ENCODE measurements at regions not wholly inside any gene's neighbourhood (a gene's known extent, or its start where the extent isn't known, plus 50 kb on each side); places are given as distances from the start of the nearest gene placed in this dataset.

DNA sequence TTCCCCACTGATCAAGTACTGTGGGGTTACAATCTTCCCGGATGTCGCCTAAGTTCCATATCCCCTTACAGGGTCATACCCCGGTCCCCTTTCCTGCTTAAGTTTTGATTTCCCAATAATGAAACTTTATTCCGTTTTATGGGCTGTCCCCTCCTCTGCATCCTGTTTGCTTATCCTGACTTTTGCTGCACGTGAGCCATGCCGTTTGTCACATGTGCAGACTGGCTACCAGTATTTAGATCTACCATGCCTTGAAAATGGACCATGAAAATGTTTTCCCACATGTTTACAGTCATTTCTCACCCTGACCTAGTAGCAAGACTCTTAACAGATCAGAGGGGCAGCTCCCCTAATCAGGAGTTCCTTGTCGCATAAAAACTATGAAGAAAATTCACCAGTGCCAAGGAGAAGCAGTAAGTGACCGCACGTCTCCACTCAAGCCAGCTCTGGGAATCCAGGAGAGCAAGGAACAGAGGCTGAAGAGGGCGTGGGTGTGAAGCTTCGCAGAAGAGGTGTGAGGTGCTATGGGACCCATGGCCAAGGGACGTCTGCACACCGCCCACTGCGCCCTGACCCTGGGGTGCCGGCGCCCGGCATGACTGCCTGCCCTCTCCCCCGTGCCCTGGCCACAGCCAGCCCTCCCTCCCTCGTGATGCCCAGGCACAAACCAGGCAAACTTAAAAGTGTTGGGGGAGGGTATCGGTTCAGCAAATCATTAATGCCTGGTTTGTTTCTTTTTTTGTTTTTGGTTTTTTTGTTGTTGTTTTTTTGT is 440.8 kb upstream of the SALL3 start:
- Histone ChIP-seq H3K27me3 (replicated peaks in 1 of 2; ENCODE audit: control insufficient read depth in 2 of 2, extremely low read depth in 1 of 2, insufficient read depth in 2 of 2, low read length in 1 of 2) (peaks cover 0 to 3% of the 10 kb centered on the region in 2 experiments), H3K36me3 (ENCODE audit: control insufficient read depth in 2 of 2, extremely low read depth in 1 of 2, insufficient read depth in 1 of 2, low read length in 1 of 2) (no peaks in the 10 kb centered on the region), H3K9me3 (no peaks in the 10 kb centered on the region), H3K27ac (ENCODE audit: low read length) (no peak overlapping the region), H3K4me1 (ENCODE audit: control insufficient read depth in 1 of 2, extremely low read depth in 1 of 2, insufficient read depth in 2 of 2, low read length in 2 of 2) (no peaks in the 10 kb centered on the region), H3K4me3 (ENCODE audit: control insufficient read depth in 1 of 2, extremely low read depth in 1 of 2, low read length in 1 of 2) (no peak overlapping the region)
- WGBS (ENCODE audit: insufficient coverage), result 93% methylated on average over 15 of the region's 20 CpGs
- peaks cover 0 to 7% (median 0%) of the 10 kb centered on the region in 3 donors for H3K4me1 Mint-ChIP-seq
- H3K27ac Mint-ChIP-seq, result no peak overlapping the region
- ChIA-PET POLR2A (no interaction called here), CTCF (no interaction called here)
- no peak overlapping the region for H3K4me3 Mint-ChIP-seq
- H3K27me3 Mint-ChIP-seq, result no peaks in the 10 kb centered on the region
- ATAC-seq (replicated peaks in 1 of 4) (no peak), DNase-seq (no peak)
- no peaks in the 10 kb centered on the region for H3K9me3 Mint-ChIP-seq
- H3K36me3 Mint-ChIP-seq, result no peaks in the 10 kb centered on the region

DNA sequence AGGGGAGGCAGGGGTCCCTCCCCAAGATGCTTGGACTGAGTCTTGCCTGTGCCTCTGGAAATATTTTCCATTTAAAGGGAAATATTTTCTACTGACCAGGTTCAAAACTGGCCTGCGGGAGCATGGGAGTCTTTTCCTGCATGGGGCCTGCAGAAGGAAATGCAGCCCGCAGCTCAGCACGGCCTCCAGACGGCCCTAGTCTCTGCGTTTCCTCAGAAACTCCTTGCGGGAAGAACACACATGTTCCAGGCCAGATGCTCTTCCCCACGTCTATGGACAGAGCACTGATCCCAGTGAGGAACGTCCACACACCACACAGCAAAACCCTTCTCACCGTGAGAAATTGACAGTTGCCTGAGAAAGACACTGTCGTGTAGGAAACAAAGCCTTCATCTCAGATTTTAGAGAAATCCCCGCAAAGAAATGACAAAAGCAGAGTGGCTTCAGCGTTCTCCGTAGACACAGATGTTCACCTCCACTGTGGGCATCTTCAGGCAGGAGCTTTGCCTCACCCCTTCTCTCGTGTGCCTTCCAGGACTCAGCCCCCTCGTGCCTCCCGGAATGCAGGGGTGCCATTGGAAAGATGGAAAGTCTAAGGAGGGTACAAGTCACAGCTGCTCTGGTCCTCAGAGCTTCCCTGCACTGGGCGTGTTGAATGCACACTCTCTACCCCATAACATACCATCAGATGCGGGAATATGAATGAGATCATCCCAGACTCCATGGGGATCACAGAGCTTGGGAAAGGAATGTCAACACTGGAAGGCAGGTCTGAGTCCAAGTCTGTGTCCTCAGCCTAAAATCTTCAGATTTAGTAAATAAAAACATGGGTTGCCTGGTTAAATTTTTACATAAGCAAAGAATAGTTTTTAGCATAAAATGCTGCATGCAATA is 438.7 kb upstream of the SALL3 start:
- no peak overlapping the region for H3K27ac Mint-ChIP-seq
- Histone ChIP-seq H3K9me3 (no peaks in the 10 kb centered on the region), H3K4me3 (ENCODE audit: control insufficient read depth in 1 of 2, extremely low read depth in 1 of 2, low read length in 1 of 2) (no peak overlapping the region), H3K36me3 (ENCODE audit: control insufficient read depth in 2 of 2, extremely low read depth in 1 of 2, insufficient read depth in 1 of 2, low read length in 1 of 2) (no peaks in the 10 kb centered on the region), H3K4me1 (ENCODE audit: control insufficient read depth in 1 of 2, extremely low read depth in 1 of 2, insufficient read depth in 2 of 2, low read length in 2 of 2) (no peaks in the 10 kb centered on the region), H3K27ac (ENCODE audit: low read length) (no peak overlapping the region), H3K27me3 (replicated peaks in 1 of 2; ENCODE audit: control insufficient read depth in 2 of 2, extremely low read depth in 1 of 2, insufficient read depth in 2 of 2, low read length in 1 of 2) (peaks cover 0 to 3% of the 10 kb centered on the region in 2 experiments)
- ChIA-PET CTCF (no interaction called here), POLR2A (no interaction called here)
- no peak overlapping the region for H3K4me3 Mint-ChIP-seq
- H3K27me3 Mint-ChIP-seq, result no peaks in the 10 kb centered on the region
- no peak for ATAC-seq (replicated peaks in 1 of 4)
- no peak for DNase-seq
- peaks cover 0 to 7% (median 0%) of the 10 kb centered on the region in 3 donors for H3K4me1 Mint-ChIP-seq
- H3K36me3 Mint-ChIP-seq, result no peaks in the 10 kb centered on the region
- no peaks in the 10 kb centered on the region for H3K9me3 Mint-ChIP-seq
- 95% methylated on average over 11 of the region's 18 CpGs for WGBS (ENCODE audit: insufficient coverage)

- DNase-seq (no peak), ATAC-seq (replicated peaks in 1 of 4) (no peak)
- Mint-ChIP-seq H3K9me3 (no peaks in the 10 kb centered on the region), H3K4me1 (peaks cover 0 to 7% (median 0%) of the 10 kb centered on the region in 3 donors), H3K4me3 (no peak overlapping the region), H3K27me3 (no peaks in the 10 kb centered on the region), H3K36me3 (no peaks in the 10 kb centered on the region), H3K27ac (no peak overlapping the region)
- WGBS (ENCODE audit: insufficient coverage), result 15% methylated on average over 4 of the region's 4 CpGs
- Histone ChIP-seq H3K27ac (ENCODE audit: low read length) (no peak overlapping the region), H3K36me3 (ENCODE audit: control insufficient read depth in 2 of 2, extremely low read depth in 1 of 2, insufficient read depth in 1 of 2, low read length in 1 of 2) (no peaks in the 10 kb centered on the region), H3K4me3 (ENCODE audit: control insufficient read depth in 1 of 2, extremely low read depth in 1 of 2, low read length in 1 of 2) (no peak overlapping the region), H3K27me3 (replicated peaks in 1 of 2; ENCODE audit: control insufficient read depth in 2 of 2, extremely low read depth in 1 of 2, insufficient read depth in 2 of 2, low read length in 1 of 2) (peaks cover 0 to 3% of the 10 kb centered on the region in 2 experiments), H3K4me1 (ENCODE audit: control insufficient read depth in 1 of 2, extremely low read depth in 1 of 2, insufficient read depth in 2 of 2, low read length in 2 of 2) (no peaks in the 10 kb centered on the region), H3K9me3 (no peaks in the 10 kb centered on the region)
- ChIA-PET CTCF (interaction anchor here in 1 of 2 donors (1.2 kb wide), 1 partner anchor 10 kb away, joined by 3 read pairs; no protein-coding TSS in a partner anchor), POLR2A (no interaction called here)
These were observed 437.4 kb upstream of the SALL3 start for GRCh38 chr18:78542204-78542603.

GRCh38 chr18:78543201-78543725 is 436.4 kb upstream of the SALL3 start:
- no peak overlapping the region for H3K27ac Mint-ChIP-seq
- no peak for ATAC-seq (replicated peaks in 1 of 4)
- POLR2A ChIA-PET, result no interaction called here
- H3K36me3 Mint-ChIP-seq, result no peaks in the 10 kb centered on the region
- H3K4me1 ChIP-seq (ENCODE audit: control insufficient read depth in 1 of 2, extremely low read depth in 1 of 2, insufficient read depth in 2 of 2, low read length in 2 of 2), result no peaks in the 10 kb centered on the region
- 81% methylated on average over 4 of the region's 9 CpGs for WGBS (ENCODE audit: insufficient coverage)
- H3K27me3 ChIP-seq (replicated peaks in 1 of 2; ENCODE audit: control insufficient read depth in 2 of 2, extremely low read depth in 1 of 2, insufficient read depth in 2 of 2, low read length in 1 of 2), result peaks cover 0 to 3% of the 10 kb centered on the region in 2 experiments
- H3K4me3 Mint-ChIP-seq, result no peak overlapping the region
- H3K36me3 ChIP-seq (ENCODE audit: control insufficient read depth in 2 of 2, extremely low read depth in 1 of 2, insufficient read depth in 1 of 2, low read length in 1 of 2), result no peaks in the 10 kb centered on the region
- CTCF ChIA-PET, result no interaction called here
- H3K27me3 Mint-ChIP-seq, result no peaks in the 10 kb centered on the region
- no peak overlapping the region for H3K4me3 ChIP-seq (ENCODE audit: control insufficient read depth in 1 of 2, extremely low read depth in 1 of 2, low read length in 1 of 2)
- no peak for DNase-seq
- peaks cover 0 to 7% (median 0%) of the 10 kb centered on the region in 3 donors for H3K4me1 Mint-ChIP-seq
- no peaks in the 10 kb centered on the region for H3K9me3 Mint-ChIP-seq
- H3K9me3 ChIP-seq, result no peaks in the 10 kb centered on the region
- no peak overlapping the region for H3K27ac ChIP-seq (ENCODE audit: low read length)

DNA sequence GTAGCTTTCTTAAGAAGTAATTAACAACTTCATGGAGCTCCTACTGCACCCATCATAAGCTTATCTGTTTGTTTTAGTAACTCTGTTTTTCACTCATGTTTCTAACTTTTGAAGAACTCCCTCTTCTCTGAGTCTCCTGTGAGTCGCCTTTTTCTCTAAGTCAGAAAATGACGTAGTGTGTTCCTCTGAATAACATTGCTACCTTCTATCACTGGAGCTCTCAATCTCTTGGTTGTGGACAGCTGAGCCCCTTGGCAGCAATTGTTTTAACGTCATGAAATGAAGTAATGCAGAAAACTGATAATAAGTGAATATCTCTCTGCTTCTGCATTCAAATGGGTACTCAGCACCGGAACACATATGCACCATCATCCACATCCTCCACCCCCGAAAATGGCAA is 433.3 kb upstream of the SALL3 start:
- no peak overlapping the region for H3K4me3 Mint-ChIP-seq
- peaks cover 0 to 7% (median 0%) of the 10 kb centered on the region in 3 donors for H3K4me1 Mint-ChIP-seq
- DNase-seq, result no peak
- Histone ChIP-seq H3K4me3 (ENCODE audit: control insufficient read depth in 1 of 2, extremely low read depth in 1 of 2, low read length in 1 of 2) (no peak overlapping the region), H3K27ac (ENCODE audit: low read length) (no peak overlapping the region), H3K27me3 (replicated peaks in 1 of 2; ENCODE audit: control insufficient read depth in 2 of 2, extremely low read depth in 1 of 2, insufficient read depth in 2 of 2, low read length in 1 of 2) (no peaks in the 10 kb centered on the region), H3K36me3 (ENCODE audit: control insufficient read depth in 2 of 2, extremely low read depth in 1 of 2, insufficient read depth in 1 of 2, low read length in 1 of 2) (no peaks in the 10 kb centered on the region), H3K4me1 (ENCODE audit: control insufficient read depth in 1 of 2, extremely low read depth in 1 of 2, insufficient read depth in 2 of 2, low read length in 2 of 2) (no peaks in the 10 kb centered on the region), H3K9me3 (no peaks in the 10 kb centered on the region)
- ChIA-PET CTCF (no interaction called here), POLR2A (no interaction called here)
- WGBS (ENCODE audit: insufficient coverage), result no CpG with 5 or more reads among the region's 5 CpGs
- no peak for ATAC-seq (replicated peaks in 1 of 4)
- peaks cover 0 to 1% of the 10 kb centered on the region in 2 donors for H3K27me3 Mint-ChIP-seq
- no peak overlapping the region for H3K27ac Mint-ChIP-seq
- H3K36me3 Mint-ChIP-seq, result no peaks in the 10 kb centered on the region
- peaks cover 0 to 15% (median 0%) of the 10 kb centered on the region in 3 donors for H3K9me3 Mint-ChIP-seq

- DNase-seq, result no peak
- H3K4me1 ChIP-seq (ENCODE audit: control insufficient read depth in 1 of 2, extremely low read depth in 1 of 2, insufficient read depth in 2 of 2, low read length in 2 of 2), result no peaks in the 10 kb centered on the region
- Mint-ChIP-seq H3K27me3 (peaks cover 0 to 1% of the 10 kb centered on the region in 2 donors), H3K4me3 (no peak overlapping the region), H3K9me3 (peaks cover 0 to 15% (median 2%) of the 10 kb centered on the region in 3 donors), H3K4me1 (no peaks in the 10 kb centered on the region), H3K27ac (no peak overlapping the region), H3K36me3 (no peaks in the 10 kb centered on the region)
- WGBS (ENCODE audit: insufficient coverage), result 91% methylated on average over 18 of the region's 19 CpGs
- ChIA-PET CTCF (no interaction called here), POLR2A (no interaction called here)
- no peak overlapping the region for H3K4me3 ChIP-seq (ENCODE audit: control insufficient read depth in 1 of 2, extremely low read depth in 1 of 2, low read length in 1 of 2)
- no peak for ATAC-seq (replicated peaks in 1 of 4)
- no peaks in the 10 kb centered on the region for H3K36me3 ChIP-seq (ENCODE audit: control insufficient read depth in 2 of 2, extremely low read depth in 1 of 2, insufficient read depth in 1 of 2, low read length in 1 of 2)
- H3K27me3 ChIP-seq (replicated peaks in 1 of 2; ENCODE audit: control insufficient read depth in 2 of 2, extremely low read depth in 1 of 2, insufficient read depth in 2 of 2, low read length in 1 of 2), result no peaks in the 10 kb centered on the region
- H3K27ac ChIP-seq (ENCODE audit: low read length), result no peak overlapping the region
- no peaks in the 10 kb centered on the region for H3K9me3 ChIP-seq
These were observed 431.8 kb upstream of the SALL3 start for GRCh38 chr18:78547817-78548216.
